ENCODE measurements at regions not wholly inside any gene's neighbourhood (a gene's known extent, or its start where the extent isn't known, plus 50 kb on each side); places are given as distances from the start of the nearest gene placed in this dataset.

GRCh38 chr13:55298201-55298600 is 1842.5 kb upstream of the PRR20A start:
- DNase-seq = no peak

- no peak for DNase-seq
These were observed 1838.2 kb upstream of the PRR20A start for GRCh38 chr13:55302568-55302967.

- DNase-seq = no peak
These were observed 1832.8 kb upstream of the PRR20A start for GRCh38 chr13:55307909-55308308.

- no peak for DNase-seq
These were observed 1798.8 kb upstream of the PRR20A start for GRCh38 chr13:55341891-55342290.

GRCh38 chr13:55345224-55345623 is 1795.5 kb upstream of the PRR20A start:
- DNase-seq = no peak

- no peak for DNase-seq
These were observed 1793.2 kb upstream of the PRR20A start for GRCh38 chr13:55347528-55347927.

GRCh38 chr13:55359067-55359466 is 1781.7 kb upstream of the PRR20A start:
- DNase-seq = no peak

- no peak for DNase-seq
These were observed 1779.6 kb upstream of the PRR20A start for GRCh38 chr13:55361141-55361540.

- no peak for DNase-seq
These were observed 1774.0 kb upstream of the PRR20A start for GRCh38 chr13:55366676-55367075.

GRCh38 chr13:55394470-55394869 is 1746.2 kb upstream of the PRR20A start:
- no peak for DNase-seq

- no peak for DNase-seq
These were observed 1737.8 kb upstream of the PRR20A start for GRCh38 chr13:55402870-55403269.

GRCh38 chr13:55403887-55404487 is 1736.7 kb upstream of the PRR20A start:
- DNase-seq = no peak

GRCh38 chr13:55410398-55411330 is 1730.1 kb upstream of the PRR20A start:
- no peak for DNase-seq

GRCh38 chr13:55418095-55418494 is 1722.6 kb upstream of the PRR20A start:
- DNase-seq = no peak

GRCh38 chr13:55432814-55433213 is 1707.9 kb upstream of the PRR20A start:
- no peak for DNase-seq

GRCh38 chr13:55437162-55437561 is 1703.6 kb upstream of the PRR20A start:
- no peak for DNase-seq

- no peak for DNase-seq
These were observed 1701.3 kb upstream of the PRR20A start for GRCh38 chr13:55439450-55439849.

GRCh38 chr13:55440465-55441085 is 1700.1 kb upstream of the PRR20A start:
- DNase-seq = no peak

GRCh38 chr13:55464222-55464621 is 1676.5 kb upstream of the PRR20A start:
- no peak for DNase-seq

GRCh38 chr13:55467476-55467875 is 1673.2 kb upstream of the PRR20A start:
- no peak for DNase-seq

- DNase-seq = no peak
These were observed 1657.0 kb upstream of the PRR20A start for GRCh38 chr13:55483626-55484158.

- DNase-seq = no peak
These were observed 1647.4 kb upstream of the PRR20A start for GRCh38 chr13:55493297-55493696.

- no peak for DNase-seq
These were observed 1643.2 kb upstream of the PRR20A start for GRCh38 chr13:55497486-55497885.

- DNase-seq = no peak
These were observed 1640.0 kb upstream of the PRR20A start for GRCh38 chr13:55500694-55501093.
